ENCODE measurements at regions not wholly inside any gene's neighbourhood (a gene's known extent, or its start where the extent isn't known, plus 50 kb on each side); places are given as distances from the start of the nearest gene placed in this dataset.

DNA sequence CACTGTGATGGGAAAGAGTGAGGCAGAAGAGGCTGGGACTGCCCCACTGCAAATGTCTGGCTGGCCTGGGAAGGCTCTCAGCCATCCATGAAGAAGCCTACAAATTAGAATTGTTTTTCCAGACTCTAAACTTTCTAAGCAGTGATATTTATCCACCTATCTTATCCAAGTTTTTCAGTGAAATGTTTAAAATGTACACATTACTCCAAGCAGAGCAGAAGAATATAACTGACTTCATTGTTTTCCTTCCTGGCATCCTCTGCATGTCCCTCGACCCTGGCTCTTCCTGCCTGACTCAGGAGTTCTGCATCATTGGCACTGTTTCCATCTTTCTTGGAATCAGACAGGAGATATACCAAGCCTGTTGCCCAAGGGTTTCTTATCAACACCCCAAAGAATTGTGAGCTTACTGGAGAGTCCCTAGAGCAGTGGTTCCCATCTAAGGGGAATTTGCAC is 401.5 kb upstream of the PROK2 start:
- no peaks in the 10 kb centered on the region for H3K9me3 ChIP-seq (ENCODE audit: low read length)
- H3K27ac ChIP-seq (ENCODE audit: low read depth, low read length): no peak overlapping the region
- H3K4me1 ChIP-seq (ENCODE audit: insufficient read depth, low read length): no peaks in the 10 kb centered on the region
- no peak overlapping the region for H3K4me3 ChIP-seq (ENCODE audit: low read depth in 1 of 2, low read length in 2 of 2)
- H3K36me3 ChIP-seq (ENCODE audit: insufficient read depth, low read length): no peaks in the 10 kb centered on the region
- H3K9ac ChIP-seq (ENCODE audit: low read length): no peak overlapping the region
- H3K27me3 ChIP-seq (ENCODE audit: control insufficient read depth in 1 of 2, insufficient read depth in 2 of 2, low read length in 2 of 2): no peaks in the 10 kb centered on the region

DNA sequence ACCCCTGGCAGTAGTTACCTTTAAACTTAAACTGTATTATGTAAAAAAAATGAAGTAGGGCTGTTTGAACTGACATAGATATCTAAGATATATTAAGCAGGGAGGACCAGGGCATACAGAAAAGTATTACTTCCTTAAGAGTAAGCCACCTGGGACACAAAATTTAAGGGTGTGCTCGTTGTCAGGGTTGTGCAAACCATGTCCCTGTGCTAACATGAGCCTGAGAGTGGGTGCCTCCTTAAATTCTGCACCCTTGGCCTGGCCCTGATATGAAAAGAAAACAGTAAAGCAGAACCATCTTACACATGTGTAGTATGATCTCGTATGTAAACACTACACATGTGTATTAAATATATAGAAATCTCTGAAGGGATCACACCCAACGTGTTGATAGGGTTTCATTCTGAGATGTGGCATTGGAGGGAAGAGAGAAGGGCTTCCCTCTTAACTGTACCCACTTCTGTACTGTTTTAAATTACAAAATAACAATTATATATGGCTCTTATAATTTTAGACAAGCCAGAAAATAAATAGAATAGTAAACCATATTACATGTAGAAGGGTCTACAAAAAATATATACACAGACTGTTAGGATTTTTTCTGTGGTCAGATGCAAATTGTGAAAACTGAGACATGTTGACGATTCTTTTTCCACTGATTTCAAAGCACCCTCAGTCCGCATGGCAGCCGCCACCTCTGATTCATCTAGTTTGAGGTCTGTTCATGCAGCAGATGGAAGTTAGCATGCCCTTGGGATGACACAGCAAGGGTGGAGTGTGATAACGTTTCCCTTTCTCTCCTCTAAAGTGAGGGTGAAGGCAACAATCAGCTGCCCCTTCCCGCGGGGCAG is 400.8 kb upstream of the PROK2 start:
- H3K27ac ChIP-seq (ENCODE audit: low read depth, low read length): no peak overlapping the region
- H3K9ac ChIP-seq (ENCODE audit: low read length): no peak overlapping the region

DNA sequence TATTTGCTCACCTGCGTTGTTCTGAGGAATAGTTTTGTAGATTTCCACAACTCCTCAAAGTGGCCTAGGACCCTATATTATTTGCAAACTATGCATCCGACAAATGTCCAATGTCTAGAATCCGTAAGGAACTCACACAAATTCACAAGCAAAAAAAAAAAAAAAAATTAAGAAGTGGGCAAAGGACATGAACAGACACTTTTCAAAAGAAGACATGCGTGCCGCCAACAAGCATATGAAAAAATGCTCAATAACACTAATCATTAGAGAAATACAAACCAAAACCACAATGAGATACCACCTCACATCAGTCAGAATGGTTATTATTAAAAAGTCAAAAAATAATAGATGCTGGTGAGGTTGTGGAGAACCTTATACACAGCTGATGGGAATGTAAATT is 398.5 kb upstream of the PROK2 start:
- Histone ChIP-seq H3K27me3 (ENCODE audit: control insufficient read depth in 1 of 2, insufficient read depth in 2 of 2, low read length in 2 of 2) (no peaks in the 10 kb centered on the region), H3K36me3 (ENCODE audit: insufficient read depth, low read length) (no peaks in the 10 kb centered on the region), H3K4me1 (ENCODE audit: insufficient read depth, low read length) (no peaks in the 10 kb centered on the region), H3K27ac (ENCODE audit: low read depth, low read length) (no peak overlapping the region), H3K9ac (ENCODE audit: low read length) (no peak overlapping the region), H3K9me3 (ENCODE audit: low read length) (no peaks in the 10 kb centered on the region), H3K4me3 (ENCODE audit: low read depth in 1 of 2, low read length in 2 of 2) (no peak overlapping the region)

More for the DNA sequence above, 400.8 kb upstream of the PROK2 start:
- Histone ChIP-seq H3K27me3 (ENCODE audit: control insufficient read depth in 1 of 2, insufficient read depth in 2 of 2, low read length in 2 of 2) (no peaks in the 10 kb centered on the region), H3K36me3 (ENCODE audit: insufficient read depth, low read length) (no peaks in the 10 kb centered on the region), H3K9me3 (ENCODE audit: low read length) (no peaks in the 10 kb centered on the region), H3K4me3 (ENCODE audit: low read depth in 1 of 2, low read length in 2 of 2) (no peak overlapping the region), H3K4me1 (ENCODE audit: insufficient read depth, low read length) (no peaks in the 10 kb centered on the region)

DNA sequence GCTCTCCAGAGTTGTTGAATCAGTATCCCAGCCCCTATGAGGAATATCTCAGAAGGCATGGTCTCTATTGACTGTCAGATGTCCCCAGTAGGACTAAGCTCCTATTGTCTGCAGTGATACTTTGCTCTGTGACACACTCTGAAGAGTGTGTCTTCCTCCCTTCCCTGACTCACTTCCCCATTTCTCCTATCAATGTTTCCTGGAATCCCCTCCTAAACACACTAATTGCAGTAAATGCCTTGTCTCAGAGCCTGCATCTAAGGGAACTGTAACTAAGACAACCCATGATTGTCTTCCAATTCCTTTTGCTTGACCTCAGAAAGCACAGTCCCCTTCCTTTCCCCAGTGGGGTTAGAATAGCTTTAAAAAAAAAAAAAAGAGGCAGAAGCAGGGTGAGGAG is 397.3 kb upstream of the PROK2 start:
- H3K9ac ChIP-seq (ENCODE audit: low read length): no peak overlapping the region
- peaks cover 8% of the 10 kb centered on the region for H3K4me1 ChIP-seq (ENCODE audit: insufficient read depth, low read length)
- no peaks in the 10 kb centered on the region for H3K27me3 ChIP-seq (ENCODE audit: control insufficient read depth in 1 of 2, insufficient read depth in 2 of 2, low read length in 2 of 2)
- H3K27ac ChIP-seq (ENCODE audit: low read depth, low read length): no peak overlapping the region
- no peaks in the 10 kb centered on the region for H3K9me3 ChIP-seq (ENCODE audit: low read length)
- no peak overlapping the region for H3K4me3 ChIP-seq (ENCODE audit: low read depth in 1 of 2, low read length in 2 of 2)
- H3K36me3 ChIP-seq (ENCODE audit: insufficient read depth, low read length): no peaks in the 10 kb centered on the region

DNA sequence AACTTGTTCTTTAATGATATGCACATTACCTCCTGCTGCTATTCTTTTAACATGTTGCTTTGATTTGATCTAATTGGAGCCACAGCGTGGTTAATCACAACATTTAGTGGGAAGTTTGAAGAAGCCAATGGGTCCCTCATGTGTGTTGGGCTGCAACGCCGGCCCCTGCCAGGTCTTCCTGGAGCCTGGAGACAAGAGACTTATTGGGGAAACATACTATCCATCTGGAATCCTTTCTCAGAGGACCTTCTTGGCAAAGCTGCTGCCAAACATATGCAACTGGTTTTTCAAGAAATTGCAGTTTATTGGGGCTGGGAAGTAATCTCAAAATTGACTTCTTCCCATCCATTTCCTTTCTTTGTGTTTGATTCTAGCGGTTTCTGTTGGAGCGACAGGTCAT is 396.3 kb upstream of the PROK2 start:
- Histone ChIP-seq H3K9me3 (ENCODE audit: low read length) (no peaks in the 10 kb centered on the region), H3K4me3 (ENCODE audit: low read depth in 1 of 2, low read length in 2 of 2) (no peak overlapping the region), H3K4me1 (ENCODE audit: insufficient read depth, low read length) (peaks cover 16% of the 10 kb centered on the region), H3K9ac (ENCODE audit: low read length) (no peak overlapping the region), H3K36me3 (ENCODE audit: insufficient read depth, low read length) (no peaks in the 10 kb centered on the region), H3K27ac (ENCODE audit: low read depth, low read length) (no peak overlapping the region), H3K27me3 (ENCODE audit: control insufficient read depth in 1 of 2, insufficient read depth in 2 of 2, low read length in 2 of 2) (no peaks in the 10 kb centered on the region)

DNA sequence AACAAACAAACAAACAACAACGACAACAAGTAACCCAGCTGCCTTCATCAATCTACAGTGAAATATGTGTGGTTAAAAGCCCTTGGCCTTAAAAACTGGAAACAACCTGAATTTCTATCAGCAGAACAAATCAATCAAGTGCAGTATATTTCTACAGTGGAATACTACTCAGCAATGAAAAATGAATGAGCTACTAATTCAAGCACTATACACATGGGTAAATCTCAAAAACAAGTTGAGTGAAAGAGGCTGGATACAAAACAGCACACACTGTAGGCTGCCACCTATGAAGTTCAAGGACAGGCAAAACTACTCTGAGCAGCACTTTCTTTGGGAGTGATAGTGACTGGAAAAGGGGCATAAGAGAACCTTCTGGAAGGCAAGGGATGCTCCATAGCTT is 395.5 kb upstream of the PROK2 start:
- peaks cover 16% of the 10 kb centered on the region for H3K4me1 ChIP-seq (ENCODE audit: insufficient read depth, low read length)

DNA sequence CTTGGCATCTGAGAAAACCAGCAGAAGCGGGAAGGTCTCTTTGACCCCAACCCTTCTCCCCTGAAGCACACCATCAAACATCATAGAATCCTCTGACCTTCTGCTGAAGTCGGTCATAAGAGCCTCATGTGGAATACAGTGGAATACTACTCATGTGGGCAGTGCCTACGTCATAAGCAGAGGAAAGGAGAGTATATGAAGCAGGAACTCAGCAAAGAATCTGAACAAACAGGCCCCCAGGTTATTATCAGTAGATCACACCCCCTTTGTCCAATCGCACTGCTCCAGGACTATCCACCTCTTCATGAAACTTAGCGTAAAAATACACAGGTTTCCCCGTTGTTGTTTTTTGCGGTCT is 394.1 kb upstream of the PROK2 start:
- Histone ChIP-seq H3K4me3 (ENCODE audit: low read depth in 1 of 2, low read length in 2 of 2) (no peak overlapping the region), H3K36me3 (ENCODE audit: insufficient read depth, low read length) (no peaks in the 10 kb centered on the region), H3K27ac (ENCODE audit: low read depth, low read length) (no peak overlapping the region), H3K27me3 (ENCODE audit: control insufficient read depth in 1 of 2, insufficient read depth in 2 of 2, low read length in 2 of 2) (no peaks in the 10 kb centered on the region), H3K9ac (ENCODE audit: low read length) (no peak overlapping the region), H3K9me3 (ENCODE audit: low read length) (no peaks in the 10 kb centered on the region), H3K4me1 (ENCODE audit: insufficient read depth, low read length) (peaks cover 20% of the 10 kb centered on the region)

More for the DNA sequence above, 395.5 kb upstream of the PROK2 start:
- Histone ChIP-seq H3K27me3 (ENCODE audit: control insufficient read depth in 1 of 2, insufficient read depth in 2 of 2, low read length in 2 of 2) (no peaks in the 10 kb centered on the region), H3K4me3 (ENCODE audit: low read depth in 1 of 2, low read length in 2 of 2) (no peak overlapping the region), H3K36me3 (ENCODE audit: insufficient read depth, low read length) (no peaks in the 10 kb centered on the region), H3K27ac (ENCODE audit: low read depth, low read length) (no peak overlapping the region), H3K9me3 (ENCODE audit: low read length) (no peaks in the 10 kb centered on the region), H3K9ac (ENCODE audit: low read length) (no peak overlapping the region)

DNA sequence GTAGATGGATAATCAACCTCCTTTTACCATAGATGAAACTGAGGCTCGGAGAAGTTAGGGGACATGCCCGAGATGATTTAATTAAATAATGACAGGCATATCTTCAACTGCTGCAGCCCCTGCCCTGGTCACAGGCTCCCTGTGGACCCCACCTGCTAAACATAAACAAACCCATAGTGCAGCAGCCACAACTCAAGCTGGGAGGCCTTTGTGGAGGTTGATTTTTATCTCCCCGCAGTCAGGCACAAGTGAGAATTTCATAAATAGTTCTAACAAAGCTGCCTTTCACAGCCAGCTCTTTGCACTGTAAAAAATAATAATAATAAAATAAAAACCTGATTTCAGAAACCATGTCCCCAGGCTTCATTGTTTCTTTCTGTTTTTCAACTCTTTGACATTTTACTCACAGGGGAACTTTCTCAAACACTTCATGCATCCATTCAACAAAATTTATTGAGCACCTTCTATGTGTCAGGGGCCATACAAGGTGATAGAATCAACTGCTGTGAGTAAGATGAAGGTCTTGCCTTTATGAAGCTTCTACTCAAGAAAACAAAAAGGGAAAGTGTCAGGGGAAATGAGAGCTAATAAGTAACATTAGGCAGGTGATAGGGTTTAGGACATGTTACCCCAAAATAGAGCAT is 393.6 kb upstream of the PROK2 start:
- Histone ChIP-seq H3K9ac (ENCODE audit: low read length) (no peak overlapping the region), H3K4me1 (ENCODE audit: insufficient read depth, low read length) (peaks cover 25% of the 10 kb centered on the region), H3K9me3 (ENCODE audit: low read length) (no peaks in the 10 kb centered on the region), H3K36me3 (ENCODE audit: insufficient read depth, low read length) (no peaks in the 10 kb centered on the region), H3K27ac (ENCODE audit: low read depth, low read length) (no peak overlapping the region), H3K27me3 (ENCODE audit: control insufficient read depth in 1 of 2, insufficient read depth in 2 of 2, low read length in 2 of 2) (no peaks in the 10 kb centered on the region), H3K4me3 (ENCODE audit: low read depth in 1 of 2, low read length in 2 of 2) (no peak overlapping the region)

DNA sequence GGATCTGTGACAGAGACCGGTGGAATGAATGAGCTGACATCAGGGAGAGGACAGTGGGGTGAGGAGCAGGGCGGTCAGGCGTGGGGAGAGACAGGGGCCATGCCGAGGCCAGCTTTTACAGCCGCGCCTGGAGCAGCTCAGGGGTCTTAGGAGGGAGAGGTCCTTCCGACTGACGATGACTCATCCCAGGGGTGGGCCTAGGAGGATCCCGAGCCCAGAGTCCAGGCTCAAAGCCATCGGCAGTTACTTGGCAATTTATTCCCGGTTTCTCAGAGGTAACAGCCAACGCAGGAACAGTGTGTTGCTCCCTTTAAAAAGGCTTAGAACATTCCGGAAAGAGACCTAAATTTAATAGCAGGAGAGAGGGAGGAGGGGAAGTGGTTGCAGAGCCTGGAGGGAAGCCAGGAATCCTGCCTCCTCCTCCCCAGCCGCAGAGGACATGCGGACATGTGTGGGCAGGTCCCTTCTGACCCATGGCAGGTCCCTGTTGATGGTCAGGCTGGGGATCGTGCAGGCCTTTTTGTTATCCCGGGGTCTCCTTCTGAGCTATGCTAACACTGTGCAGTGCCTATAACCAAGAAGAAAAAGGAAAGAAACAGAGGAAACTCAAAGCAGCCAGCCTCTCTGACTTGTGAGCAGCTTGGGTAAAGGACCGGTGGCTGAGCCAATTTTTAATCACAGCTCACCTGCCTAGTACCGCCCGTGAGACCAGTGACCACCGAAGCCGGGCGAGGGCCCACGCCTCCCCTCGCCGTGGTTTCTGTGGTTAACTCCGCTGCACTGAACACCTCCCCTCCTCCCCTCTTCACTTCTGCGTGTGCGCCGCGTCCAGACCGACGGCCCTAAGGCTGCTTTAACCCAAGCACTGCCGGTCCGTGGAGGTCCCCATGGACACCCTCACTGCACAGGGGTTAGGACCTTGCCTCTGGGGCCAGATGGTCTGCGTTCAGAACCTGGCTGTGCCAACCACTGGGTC is 392.4 kb upstream of the PROK2 start:
- Histone ChIP-seq H3K4me3 (ENCODE audit: low read depth in 1 of 2, low read length in 2 of 2) (peak overlapping the region; percentile 17 to 49), H3K9me3 (ENCODE audit: low read length) (no peaks in the 10 kb centered on the region), H3K27ac (ENCODE audit: low read depth, low read length) (peak overlapping the region; percentile 69), H3K9ac (ENCODE audit: low read length) (no peak overlapping the region), H3K36me3 (ENCODE audit: insufficient read depth, low read length) (no peaks in the 10 kb centered on the region), H3K4me1 (ENCODE audit: insufficient read depth, low read length) (peaks cover 37% of the 10 kb centered on the region), H3K27me3 (ENCODE audit: control insufficient read depth in 1 of 2, insufficient read depth in 2 of 2, low read length in 2 of 2) (no peaks in the 10 kb centered on the region)

DNA sequence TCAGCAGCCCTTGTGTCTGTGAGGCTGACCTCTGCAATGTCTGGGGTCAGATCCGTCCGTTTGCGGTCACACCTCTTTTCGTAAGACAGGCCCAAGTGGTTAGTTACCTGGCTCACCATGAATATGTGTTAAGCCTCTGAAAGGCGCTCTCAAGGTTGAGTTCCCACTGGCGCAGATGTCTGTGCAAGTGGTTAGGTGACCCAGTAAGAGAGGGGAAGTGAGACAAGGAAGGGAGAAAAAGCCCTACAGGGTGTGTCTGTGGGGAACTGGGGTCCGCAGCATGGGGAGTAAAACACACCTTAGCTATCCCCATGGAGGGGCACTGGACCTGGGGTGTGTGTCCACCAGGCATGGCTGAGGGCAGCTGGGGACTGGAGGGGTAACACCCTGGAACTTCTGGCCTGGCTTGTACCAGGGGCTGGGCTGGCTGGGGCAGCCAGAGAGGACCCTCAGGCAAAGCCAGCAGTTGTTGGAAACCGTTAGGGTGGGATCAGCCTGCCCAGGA is 391.6 kb upstream of the PROK2 start:
- no peaks in the 10 kb centered on the region for H3K36me3 ChIP-seq (ENCODE audit: insufficient read depth, low read length)
- no peaks in the 10 kb centered on the region for H3K27me3 ChIP-seq (ENCODE audit: control insufficient read depth in 1 of 2, insufficient read depth in 2 of 2, low read length in 2 of 2)
- H3K9me3 ChIP-seq (ENCODE audit: low read length): no peaks in the 10 kb centered on the region
- H3K4me1 ChIP-seq (ENCODE audit: insufficient read depth, low read length): peaks cover 44% of the 10 kb centered on the region
- H3K27ac ChIP-seq (ENCODE audit: low read depth, low read length): peak overlapping the region; percentile 69
- peak overlapping the region in 1 of 2 donors; percentile 49 for H3K4me3 ChIP-seq (ENCODE audit: low read depth in 1 of 2, low read length in 2 of 2)
- H3K9ac ChIP-seq (ENCODE audit: low read length): no peak overlapping the region

DNA sequence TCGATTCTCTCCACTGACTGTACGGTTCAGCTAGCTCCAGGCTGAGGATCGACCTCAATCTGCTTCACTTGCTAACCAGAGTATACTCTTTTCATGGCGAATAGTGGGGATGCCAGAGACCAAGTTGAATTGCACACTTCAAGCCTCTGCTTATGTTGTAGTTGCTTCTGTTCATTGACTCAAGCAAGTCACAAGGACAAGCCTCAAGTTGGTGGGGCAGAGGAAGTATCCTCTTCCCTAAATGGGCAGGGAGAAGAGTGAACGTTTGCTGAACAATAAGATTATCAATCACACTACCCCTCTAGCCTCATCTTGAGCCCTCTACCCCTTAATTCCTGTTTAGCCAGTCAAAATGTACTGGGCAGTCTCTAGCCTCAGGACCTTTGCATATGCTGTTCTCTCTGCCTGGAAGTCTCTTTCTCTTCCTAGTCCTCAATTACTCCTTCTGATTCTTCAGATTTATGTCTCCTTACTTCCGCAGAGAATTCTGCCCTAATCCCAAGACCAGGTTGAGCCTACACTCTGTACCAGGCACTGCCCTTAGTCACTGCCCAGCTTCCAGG is 390.4 kb upstream of the PROK2 start:
- peaks cover 50% of the 10 kb centered on the region for H3K4me1 ChIP-seq (ENCODE audit: insufficient read depth, low read length)
- no peaks in the 10 kb centered on the region for H3K9me3 ChIP-seq (ENCODE audit: low read length)

More for the DNA sequence above, 390.4 kb upstream of the PROK2 start:
- Histone ChIP-seq H3K27ac (ENCODE audit: low read depth, low read length) (no peak overlapping the region), H3K4me3 (ENCODE audit: low read depth in 1 of 2, low read length in 2 of 2) (no peak overlapping the region), H3K9ac (ENCODE audit: low read length) (no peak overlapping the region), H3K27me3 (ENCODE audit: control insufficient read depth in 1 of 2, insufficient read depth in 2 of 2, low read length in 2 of 2) (no peaks in the 10 kb centered on the region), H3K36me3 (ENCODE audit: insufficient read depth, low read length) (no peaks in the 10 kb centered on the region)

All from muscle layer of colon (tissue), 2 donors.